HEK293 (cell line): ENCODE measurements at regions not wholly inside any gene's neighbourhood (a gene's known extent, or its start where the extent isn't known, plus 50 kb on each side); places are given as distances from the start of the nearest gene placed in this dataset.

Source experiments
- CTCF ChIA-PET: fragments of 350-600 bp; formaldehyde crosslinking; extraction: SDS; loops from one replicate; lab custom pipeline; 2021; ENCODE audit warnings: antibody characterized with exemption; lab: Yijun Ruan, JAX
- POLR2A ChIA-PET: fragments of 300-600 bp; formaldehyde crosslinking; extraction: SDS; loops from one replicate; lab custom pipeline; 2020; ENCODE audit warnings: antibody characterized with exemption, inconsistent platforms; lab: Yijun Ruan, JAX
- H3K27ac ChIP-seq: fragments of 200-500 bp; sonication (Bioruptor generic); 2 replicates; pipeline ENCODE4 v1.5.1; 2014; ENCODE audit warnings: low read depth, low read length, control low read depth, inconsistent platforms; ENCODE audit errors: extremely low read depth
- H3K36me3 ChIP-seq, 2 experiments: fragments of 200-500 bp in 1 of 2; sonication (Bioruptor generic) in 1 of 2; 1 replicate in 1 of 2; 2 replicates in 1 of 2; pipeline ENCODE4 v1.5.1; 2014 to 2017; ENCODE audit warnings: inconsistent platforms in 2 of 2, low read length in 2 of 2; ENCODE audit not compliant: control insufficient read depth in 2 of 2, insufficient read depth in 1 of 2
- H3K4me1 ChIP-seq: fragments of 200-500 bp; sonication (Bioruptor generic); 2 replicates; pipeline ENCODE4 v1.5.1; 2014; ENCODE audit warnings: mild to moderate bottlenecking, low read length, inconsistent platforms; ENCODE audit not compliant: control insufficient read depth, insufficient read depth
- H3K4me3 ChIP-seq: 2 replicates; pipeline ENCODE4 v1.5.1; 2011; ENCODE audit warnings: low read depth, mild to moderate bottlenecking, control low read depth, low read length, moderate library complexity
- H3K9me3 ChIP-seq: fragments of 200-500 bp; sonication (Bioruptor generic); 2 replicates; pipeline ENCODE4 v1.5.1; 2014; ENCODE audit warnings: low read depth, low read length, inconsistent platforms; ENCODE audit not compliant: control insufficient read depth, insufficient read depth
- BCL11B ChIP-seq: fragments of 450-650 bp; formaldehyde crosslinking; IDR thresholded peaks from 2 replicates; pipeline ENCODE4 v1.5.1; 2016; ENCODE audit warnings: low read depth, missing biosample characterization, missing genetic modification characterization
- FEZF1 ChIP-seq: fragments of 450-650 bp; formaldehyde crosslinking; IDR thresholded peaks from 2 replicates; pipeline ENCODE4 v1.5.1; 2016; ENCODE audit warnings: missing biosample characterization, missing genetic modification characterization
- GFI1B ChIP-seq: fragments of 450-650 bp; formaldehyde crosslinking; IDR thresholded peaks from 2 replicates; pipeline ENCODE4 v1.5.1; 2016; ENCODE audit warnings: missing biosample characterization, missing genetic modification characterization
- OVOL3 ChIP-seq: fragments of 450-650 bp; formaldehyde crosslinking; IDR thresholded peaks from 2 replicates; pipeline ENCODE4 v1.5.1; 2016; ENCODE audit warnings: missing biosample characterization, missing genetic modification characterization
- PRDM4 ChIP-seq: fragments of 450-650 bp; formaldehyde crosslinking; IDR thresholded peaks from 2 replicates; pipeline ENCODE4 v1.5.1; 2017; ENCODE audit warnings: missing biosample characterization, missing genetic modification characterization
- REPIN1 ChIP-seq: fragments of 450-650 bp; formaldehyde crosslinking; IDR thresholded peaks from 2 replicates; pipeline ENCODE4 v1.5.1; 2017; ENCODE audit warnings: missing biosample characterization, missing genetic modification characterization, low read depth
- SCRT2 ChIP-seq: fragments of 450-650 bp; formaldehyde crosslinking; IDR thresholded peaks from 2 replicates; pipeline ENCODE4 v1.5.1; 2016; ENCODE audit warnings: missing biosample characterization, missing genetic modification characterization
- ZFP37 ChIP-seq: fragments of 450-650 bp; formaldehyde crosslinking; IDR thresholded peaks from 2 replicates; pipeline ENCODE4 v1.5.1; 2016; ENCODE audit warnings: missing biosample characterization, missing genetic modification characterization
- ZNF138 ChIP-seq: fragments of 450-650 bp; formaldehyde crosslinking; IDR thresholded peaks from 2 replicates; pipeline ENCODE4 v1.5.1; 2016; ENCODE audit warnings: missing biosample characterization, missing genetic modification characterization, borderline replicate concordance
- ZNF148 ChIP-seq: fragments of 450-650 bp; formaldehyde crosslinking; IDR thresholded peaks from 2 replicates; pipeline ENCODE4 v1.5.0; 2017; ENCODE audit warnings: missing biosample characterization, missing genetic modification characterization, borderline replicate concordance
- ZNF175 ChIP-seq: fragments of 450-650 bp; formaldehyde crosslinking; IDR thresholded peaks from 2 replicates; pipeline ENCODE4 v1.5.1; 2016; ENCODE audit warnings: missing biosample characterization, missing genetic modification characterization
- ZNF19 ChIP-seq: fragments of 450-650 bp; formaldehyde crosslinking; IDR thresholded peaks from 2 replicates; pipeline ENCODE4; 2016; ENCODE audit warnings: missing biosample characterization, missing genetic modification characterization, low read depth
- ZNF223 ChIP-seq: fragments of 450-650 bp; formaldehyde crosslinking; IDR thresholded peaks from 2 replicates; pipeline ENCODE4 v1.5.1; 2016; ENCODE audit warnings: missing biosample characterization, missing genetic modification characterization
- ZNF335 ChIP-seq: fragments of 450-650 bp; formaldehyde crosslinking; conservative IDR thresholded peaks from 2 replicates; pipeline ENCODE4 v1.5.1; 2016; ENCODE audit warnings: missing biosample characterization, missing genetic modification characterization
- ZNF341 ChIP-seq: fragments of 450-650 bp; formaldehyde crosslinking; IDR thresholded peaks from 2 replicates; pipeline ENCODE4; 2016; ENCODE audit warnings: low read depth, missing biosample characterization, missing genetic modification characterization
- ZNF416 ChIP-seq: fragments of 450-650 bp; formaldehyde crosslinking; IDR thresholded peaks from 2 replicates; pipeline ENCODE4 v1.5.1; 2016; ENCODE audit warnings: missing biosample characterization, missing genetic modification characterization
- ZNF501 ChIP-seq: fragments of 450-650 bp; formaldehyde crosslinking; IDR thresholded peaks from 2 replicates; pipeline ENCODE4 v1.5.1; 2016; ENCODE audit warnings: missing biosample characterization, missing genetic modification characterization
- ZNF521 ChIP-seq: fragments of 450-650 bp; formaldehyde crosslinking; IDR thresholded peaks from 2 replicates; pipeline ENCODE4 v1.5.1; 2017; ENCODE audit warnings: missing biosample characterization, mild to moderate bottlenecking, missing genetic modification characterization
- ZNF707 ChIP-seq: fragments of 450-650 bp; formaldehyde crosslinking; IDR thresholded peaks from 2 replicates; pipeline ENCODE4 v1.5.1; 2016; ENCODE audit warnings: missing biosample characterization, missing genetic modification characterization
- ZNF785 ChIP-seq: fragments of 450-650 bp; formaldehyde crosslinking; IDR thresholded peaks from 2 replicates; pipeline ENCODE4 v1.5.1; 2016; ENCODE audit warnings: missing biosample characterization, missing genetic modification characterization

- H3K36me3 ChIP-seq, result no peaks in the 10 kb centered on the region
- H3K4me1 ChIP-seq, result no peaks in the 10 kb centered on the region
- TF ChIP-seq PRDM4 (tag by site-specific recombination), result no peak
- TF ChIP-seq, all 188 proteins: peak for 0
- Histone ChIP-seq H3K4me3 (no peak overlapping the region), H3K27ac (no peak overlapping the region), H3K9me3 (no peaks in the 10 kb centered on the region)
- ChIA-PET POLR2A (no interaction called here), CTCF (interaction anchor here (1.0 kb wide), 1 partner anchor 9 kb away, joined by 4 read pairs; no protein-coding TSS in a partner anchor)
These were observed 162.4 kb upstream of the FMR1 start for GRCh38 chrX:147749308-147749707.

GRCh38 chrX:147757750-147758149 is 154.0 kb upstream of the FMR1 start:
- Histone ChIP-seq H3K36me3 (no peaks in the 10 kb centered on the region), H3K4me3 (no peak overlapping the region), H3K9me3 (no peaks in the 10 kb centered on the region), H3K27ac (no peak overlapping the region), H3K4me1 (no peaks in the 10 kb centered on the region)
- ChIA-PET CTCF (interaction anchor here (0.8 kb wide), 1 partner anchor 9 kb away, joined by 4 read pairs; no protein-coding TSS in a partner anchor), POLR2A (no interaction called here)
- no peak for TF ChIP-seq OVOL3
- TF ChIP-seq ZNF175 (tag by site-specific recombination), result no peak
- TF ChIP-seq ZNF223 (tag by site-specific recombination), result no peak
- no peak for TF ChIP-seq ZNF341 (tag by site-specific recombination)
- no peak for TF ChIP-seq FEZF1 (tag by site-specific recombination)
- no peak for TF ChIP-seq REPIN1
- no peak for TF ChIP-seq ZNF501 (tag by site-specific recombination)
- TF ChIP-seq ZNF335 (tag by site-specific recombination), result no peak
- no peak for TF ChIP-seq SCRT2 (tag by site-specific recombination)
- no peak for TF ChIP-seq ZNF521 (tag by site-specific recombination)
- no peak for TF ChIP-seq ZNF785 (tag by site-specific recombination)
- TF ChIP-seq BCL11B (tag by site-specific recombination), result no peak
- TF ChIP-seq GFI1B (tag by site-specific recombination), result no peak
- no peak for TF ChIP-seq ZFP37 (tag by site-specific recombination)
- no peak for TF ChIP-seq ZNF19 (tag by site-specific recombination)
- TF ChIP-seq ZNF707, result no peak

GRCh38 chrX:147763131-147763530 is 148.6 kb upstream of the FMR1 start:
- ChIA-PET CTCF (interaction anchor here (0.7 kb wide), 1 partner anchor 65 kb away, joined by 3 read pairs; no protein-coding TSS in a partner anchor), POLR2A (no interaction called here)
- no peak for TF ChIP-seq ZNF19 (tag by site-specific recombination)
- no peaks in the 10 kb centered on the region for H3K36me3 ChIP-seq
- no peaks in the 10 kb centered on the region for H3K4me1 ChIP-seq
- no peaks in the 10 kb centered on the region for H3K9me3 ChIP-seq
- H3K27ac ChIP-seq, result no peak overlapping the region
- H3K4me3 ChIP-seq, result no peak overlapping the region

GRCh38 chrX:147764868-147765267 is 146.9 kb upstream of the FMR1 start:
- CTCF ChIA-PET, result interaction anchor here (0.6 to 0.7 kb wide), 2 partner anchors 154 to 593 kb away, joined by 5 read pairs; no protein-coding TSS in a partner anchor
- no peak overlapping the region for H3K4me3 ChIP-seq
- H3K27ac ChIP-seq, result no peak overlapping the region
- no peaks in the 10 kb centered on the region for H3K36me3 ChIP-seq
- no peaks in the 10 kb centered on the region for H3K4me1 ChIP-seq
- H3K9me3 ChIP-seq, result no peaks in the 10 kb centered on the region; the same call in 1 of the 2 replicates
- TF ChIP-seq ZNF138 (tag by site-specific recombination) (no peak), ZNF416 (tag by site-specific recombination) (no peak), ZNF148 (tag by site-specific recombination) (no peak), FEZF1 (tag by site-specific recombination) (no peak)
- POLR2A ChIA-PET, result no interaction called here
